Spleen (tissue), 7 donors: ENCODE measurements at regions not wholly inside any gene's neighbourhood (a gene's known extent, or its start where the extent isn't known, plus 50 kb on each side); places are given as distances from the start of the nearest gene placed in this dataset.

Experiments used
- CTCF ChIP-seq, 11 experiments: fragments of 200-600 bp in 7 of 11; fragments of 450-650 bp in 4 of 11; sonication (generic) in 4 of 11; IDR thresholded peaks in 8 of 11; conservative IDR thresholded peaks in 3 of 11; 1 replicate in 7 of 11; 2 replicates in 4 of 11; pipeline versions ENCODE4 v1.4.0 to v1.8.0; 2016 to 2021; ENCODE audit warnings: antibody characterized with exemption in 11 of 11, inconsistent platforms in 4 of 11, mild to moderate bottlenecking in 1 of 11
- POLR2A ChIP-seq, 3 donors: fragments of 450-650 bp; IDR thresholded peaks; one replicate each; pipeline ENCODE4 v1.5.1; 2017; ENCODE audit warnings: antibody characterized with exemption in 3 of 3, mild to moderate bottlenecking in 1 of 3
- POLR2AphosphoS5 ChIP-seq, 3 donors: sonication (generic); formaldehyde crosslinking; IDR thresholded peaks; one replicate each; pipeline ENCODE4 v1.5.1; 2017; ENCODE audit warnings: antibody characterized with exemption in 3 of 3
- donor health status: DM: no; HTN: no; CAD: no; lungs with moderate emphysema.
- donor health status: DM: no; HTN: no; CAD: no.
- donor health status: DM: no; HTN: no; CAD: no.

- no peak for TF ChIP-seq CTCF (IDR thresholded peaks at IDR 0.05 in 8 of 11, conservative IDR thresholded peaks at IDR 0.05 in 3 of 11)
- no peak for TF ChIP-seq POLR2A (IDR thresholded peaks at IDR 0.05)
- no peak for TF ChIP-seq POLR2AphosphoS5 (IDR thresholded peaks at IDR 0.05)
Measured at GRCh38 chr9:75739884-75740611, 150.4 kb upstream of the PCSK5 start.
